ENCODE measurements at regions not wholly inside any gene's neighbourhood (a gene's known extent, or its start where the extent isn't known, plus 50 kb on each side); places are given as distances from the start of the nearest gene placed in this dataset.

GRCh38 chr1:30325085-30325935 lies 398.1 kb downstream of the MATN1 start:
- DNase-seq, result no peak

GRCh38 chr1:30324251-30325084 lies 398.9 kb downstream of the MATN1 start:
- DNase-seq, result no peak

- DNase-seq, result no peak
Observed at GRCh38 chr1:30323841-30324240, 399.5 kb downstream of the MATN1 start.

GRCh38 chr1:30323352-30323751 lies 400.0 kb downstream of the MATN1 start:
- DNase-seq, result no peak

- DNase-seq, result no peak
Observed at GRCh38 chr1:30322859-30323257, 400.5 kb downstream of the MATN1 start.

GRCh38 chr1:30321996-30322858 lies 401.2 kb downstream of the MATN1 start:
- no peak for DNase-seq

GRCh38 chr1:30321246-30321910 lies 402.0 kb downstream of the MATN1 start:
- no peak for DNase-seq

GRCh38 chr1:30320581-30320890 lies 402.8 kb downstream of the MATN1 start:
- DNase-seq, result no peak

GRCh38 chr1:30319765-30320580 lies 403.4 kb downstream of the MATN1 start:
- no peak for DNase-seq

- no peak for DNase-seq
Observed at GRCh38 chr1:30318864-30319718, 404.3 kb downstream of the MATN1 start.

GRCh38 chr1:30318413-30318812 lies 405.0 kb downstream of the MATN1 start:
- DNase-seq, result no peak

- no peak for DNase-seq
Observed at GRCh38 chr1:30317921-30318320, 405.5 kb downstream of the MATN1 start.

GRCh38 chr1:30316056-30316455 lies 407.3 kb downstream of the MATN1 start:
- DNase-seq, result no peak

GRCh38 chr1:30315185-30315960 lies 408.0 kb downstream of the MATN1 start:
- no peak for DNase-seq

- no peak for DNase-seq
Observed at GRCh38 chr1:30314591-30314990, 408.8 kb downstream of the MATN1 start.

GRCh38 chr1:30313584-30313983 lies 409.8 kb downstream of the MATN1 start:
- DNase-seq, result no peak

GRCh38 chr1:30313176-30313575 lies 410.2 kb downstream of the MATN1 start:
- DNase-seq, result no peak

- DNase-seq, result no peak
Observed at GRCh38 chr1:30312226-30312625, 411.2 kb downstream of the MATN1 start.

GRCh38 chr1:30311749-30312148 lies 411.6 kb downstream of the MATN1 start:
- no peak for DNase-seq
